ENCODE measurements at regions not wholly inside any gene's neighbourhood (a gene's known extent, or its start where the extent isn't known, plus 50 kb on each side); places are given as distances from the start of the nearest gene placed in this dataset.

GRCh38 chr22:44594951-44595350, 96.9 kb upstream of the RTL6 start:
- no peaks in the 10 kb centered on the region for H3K36me3 ChIP-seq (ENCODE audit: insufficient read depth, low read length)
- no peak overlapping the region for H2AFZ ChIP-seq (ENCODE audit: low read length)
- no peak overlapping the region for H3K4me3 ChIP-seq (ENCODE audit: insufficient read depth, low read length)
- H3K27me3 ChIP-seq (ENCODE audit: insufficient read depth, low read length), result peaks cover 24% of the 10 kb centered on the region
- H4K20me1 ChIP-seq (ENCODE audit: insufficient read depth, low read length), result no peaks in the 10 kb centered on the region
- no peaks in the 10 kb centered on the region for H3K9me3 ChIP-seq (ENCODE audit: low read depth, low read length)
- no peaks in the 10 kb centered on the region for H3K79me2 ChIP-seq (ENCODE audit: insufficient read depth, low read length)
- peaks cover 3% of the 10 kb centered on the region for H3K4me1 ChIP-seq (ENCODE audit: insufficient read depth, low read length)
- no peak for DNase-seq (ENCODE audit: insufficient read length, low spot score, missing footprints)
- TF ChIP-seq, protein P1, sequence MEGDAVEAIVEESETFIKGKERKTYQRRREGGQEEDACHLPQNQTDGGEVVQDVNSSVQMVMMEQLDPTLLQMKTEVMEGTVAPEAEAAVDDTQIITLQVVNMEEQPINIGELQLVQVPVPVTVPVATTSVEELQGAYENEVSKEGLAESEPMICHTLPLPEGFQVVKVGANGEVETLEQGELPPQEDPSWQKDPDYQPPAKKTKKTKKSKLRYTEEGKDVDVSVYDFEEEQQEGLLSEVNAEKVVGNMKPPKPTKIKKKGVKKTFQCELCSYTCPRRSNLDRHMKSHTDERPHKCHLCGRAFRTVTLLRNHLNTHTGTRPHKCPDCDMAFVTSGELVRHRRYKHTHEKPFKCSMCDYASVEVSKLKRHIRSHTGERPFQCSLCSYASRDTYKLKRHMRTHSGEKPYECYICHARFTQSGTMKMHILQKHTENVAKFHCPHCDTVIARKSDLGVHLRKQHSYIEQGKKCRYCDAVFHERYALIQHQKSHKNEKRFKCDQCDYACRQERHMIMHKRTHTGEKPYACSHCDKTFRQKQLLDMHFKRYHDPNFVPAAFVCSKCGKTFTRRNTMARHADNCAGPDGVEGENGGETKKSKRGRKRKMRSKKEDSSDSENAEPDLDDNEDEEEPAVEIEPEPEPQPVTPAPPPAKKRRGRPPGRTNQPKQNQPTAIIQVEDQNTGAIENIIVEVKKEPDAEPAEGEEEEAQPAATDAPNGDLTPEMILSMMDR (IDR thresholded peaks at IDR 0.05; ENCODE audit: extremely low read depth, low read depth, low read length), result no peak
- no peak overlapping the region for H3K27ac ChIP-seq (ENCODE audit: low read depth, low read length)
- H3K4me2 ChIP-seq (ENCODE audit: insufficient read depth, low read length), result no peak overlapping the region

- no peak overlapping the region for H3K4me2 ChIP-seq (ENCODE audit: insufficient read depth, low read length)
- no peak overlapping the region for H2AFZ ChIP-seq (ENCODE audit: low read length)
- peaks cover 22% of the 10 kb centered on the region for H3K27me3 ChIP-seq (ENCODE audit: insufficient read depth, low read length)
- peaks cover 3% of the 10 kb centered on the region for H3K4me1 ChIP-seq (ENCODE audit: insufficient read depth, low read length)
- H3K36me3 ChIP-seq (ENCODE audit: insufficient read depth, low read length), result no peaks in the 10 kb centered on the region
- H3K9me3 ChIP-seq (ENCODE audit: low read depth, low read length), result no peaks in the 10 kb centered on the region
- no peak overlapping the region for H3K4me3 ChIP-seq (ENCODE audit: insufficient read depth, low read length)
- no peaks in the 10 kb centered on the region for H4K20me1 ChIP-seq (ENCODE audit: insufficient read depth, low read length)
- no peak overlapping the region for H3K27ac ChIP-seq (ENCODE audit: low read depth, low read length)
- DNase-seq (ENCODE audit: insufficient read length, low spot score, missing footprints), result no peak
- TF ChIP-seq, protein P1 (IDR thresholded peaks at IDR 0.05; ENCODE audit: extremely low read depth, low read depth, low read length), result no peak
- H3K79me2 ChIP-seq (ENCODE audit: insufficient read depth, low read length), result no peaks in the 10 kb centered on the region
Measured at GRCh38 chr22:44592824-44593148, 94.8 kb upstream of the RTL6 start.

DNA sequence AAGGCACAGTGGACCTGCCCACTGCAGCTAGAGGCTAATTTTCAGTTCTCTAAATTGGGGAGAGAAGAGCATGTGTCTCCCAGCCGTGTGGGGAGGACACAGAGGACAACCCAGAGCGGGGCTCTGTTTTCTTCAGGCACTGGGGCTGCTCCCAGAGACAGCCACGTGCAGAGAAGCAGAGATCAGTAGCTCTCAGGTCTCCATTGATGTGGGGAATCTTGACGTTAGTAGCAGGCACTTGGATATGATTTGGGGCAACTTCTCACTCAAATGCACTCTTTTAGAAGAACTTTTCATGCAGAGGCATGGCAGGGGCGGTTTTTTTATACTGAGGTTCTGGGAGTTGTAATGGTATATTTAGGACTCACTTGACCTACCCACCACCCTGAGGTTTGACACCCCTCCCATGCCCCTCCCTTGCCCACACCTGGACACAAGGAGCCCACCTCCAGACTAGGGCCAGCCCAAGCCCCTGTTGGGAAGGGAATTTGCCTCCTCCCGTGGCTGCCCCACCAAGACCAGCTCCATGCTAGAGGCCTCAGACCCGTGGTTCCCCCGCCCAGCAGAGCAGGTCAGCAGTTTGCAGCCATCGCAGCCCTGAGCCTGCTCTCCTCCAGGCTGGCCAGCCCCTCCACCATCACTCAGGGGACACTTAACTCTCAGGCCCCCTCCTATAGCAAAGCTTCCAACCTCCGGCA, 94.2 kb upstream of the RTL6 start:
- H3K4me2 ChIP-seq (ENCODE audit: insufficient read depth, low read length), result no peak overlapping the region
- peaks cover 3% of the 10 kb centered on the region for H3K4me1 ChIP-seq (ENCODE audit: insufficient read depth, low read length)
- no peak overlapping the region for H2AFZ ChIP-seq (ENCODE audit: low read length)
- no peaks in the 10 kb centered on the region for H3K9me3 ChIP-seq (ENCODE audit: low read depth, low read length)
- H3K79me2 ChIP-seq (ENCODE audit: insufficient read depth, low read length), result no peaks in the 10 kb centered on the region
- H3K27ac ChIP-seq (ENCODE audit: low read depth, low read length), result no peak overlapping the region
- no peaks in the 10 kb centered on the region for H3K36me3 ChIP-seq (ENCODE audit: insufficient read depth, low read length)
- H3K4me3 ChIP-seq (ENCODE audit: insufficient read depth, low read length), result no peak overlapping the region
- DNase-seq (ENCODE audit: insufficient read length, low spot score, missing footprints), result peak; percentile 76
- TF ChIP-seq, protein P1 (IDR thresholded peaks at IDR 0.05; ENCODE audit: extremely low read depth, low read depth, low read length), result no peak
- H3K27me3 ChIP-seq (ENCODE audit: insufficient read depth, low read length), result peaks cover 23% of the 10 kb centered on the region
- H4K20me1 ChIP-seq (ENCODE audit: insufficient read depth, low read length), result no peaks in the 10 kb centered on the region

GRCh38 chr22:44591146-44591790, 93.2 kb upstream of the RTL6 start:
- H3K27ac ChIP-seq (ENCODE audit: low read depth, low read length), result no peak overlapping the region
- H4K20me1 ChIP-seq (ENCODE audit: insufficient read depth, low read length), result no peaks in the 10 kb centered on the region
- H3K4me1 ChIP-seq (ENCODE audit: insufficient read depth, low read length), result peaks cover 3% of the 10 kb centered on the region
- no peaks in the 10 kb centered on the region for H3K9me3 ChIP-seq (ENCODE audit: low read depth, low read length)
- DNase-seq (ENCODE audit: insufficient read length, low spot score, missing footprints), result peak; percentile 80
- H2AFZ ChIP-seq (ENCODE audit: low read length), result no peak overlapping the region
- H3K27me3 ChIP-seq (ENCODE audit: insufficient read depth, low read length), result peaks cover 26% of the 10 kb centered on the region
- H3K4me3 ChIP-seq (ENCODE audit: insufficient read depth, low read length), result no peak overlapping the region
- H3K4me2 ChIP-seq (ENCODE audit: insufficient read depth, low read length), result no peak overlapping the region
- no peaks in the 10 kb centered on the region for H3K79me2 ChIP-seq (ENCODE audit: insufficient read depth, low read length)
- TF ChIP-seq, protein P1 (IDR thresholded peaks at IDR 0.05; ENCODE audit: extremely low read depth, low read depth, low read length), result no peak
- H3K36me3 ChIP-seq (ENCODE audit: insufficient read depth, low read length), result no peaks in the 10 kb centered on the region

Measured in osteoblast (primary cell).